IPS DF 4.7 (cell line): ENCODE measurements at regions not wholly inside any gene's neighbourhood (a gene's known extent, or its start where the extent isn't known, plus 50 kb on each side); places are given as distances from the start of the nearest gene placed in this dataset.
"Not testable (repeated sequence)": the region's sequence is repeated elsewhere in the genome, so short reads cannot be mapped to it uniquely, and the experiment has no call there.

Experiments used
- DNase-seq: peaks from one replicate; pipeline ENCODE4 v3.0.0-alpha.2; 2013; ENCODE audit warnings: low spot score; ENCODE audit errors: extremely low read depth

DNA sequence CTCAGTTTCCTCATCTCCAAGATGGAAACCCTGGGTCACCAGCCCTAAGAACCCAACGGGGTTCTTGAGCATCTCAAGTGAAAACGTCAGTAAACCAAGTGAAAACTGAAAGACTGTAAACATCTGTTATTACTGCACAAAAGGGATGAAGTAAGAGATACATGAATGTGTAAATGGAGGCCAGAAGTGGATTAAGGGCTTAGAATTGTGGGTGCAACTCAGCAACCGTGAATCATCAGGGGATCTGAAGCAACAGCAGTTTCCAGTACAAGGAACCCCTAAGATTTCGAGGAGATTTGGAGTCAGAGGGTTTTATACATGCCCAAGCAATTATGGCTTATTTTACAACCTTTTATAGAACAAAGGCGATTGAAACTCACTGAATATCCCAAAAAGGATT lies 95.7 kb upstream of the SVIL start:
- no peak for DNase-seq

DNA sequence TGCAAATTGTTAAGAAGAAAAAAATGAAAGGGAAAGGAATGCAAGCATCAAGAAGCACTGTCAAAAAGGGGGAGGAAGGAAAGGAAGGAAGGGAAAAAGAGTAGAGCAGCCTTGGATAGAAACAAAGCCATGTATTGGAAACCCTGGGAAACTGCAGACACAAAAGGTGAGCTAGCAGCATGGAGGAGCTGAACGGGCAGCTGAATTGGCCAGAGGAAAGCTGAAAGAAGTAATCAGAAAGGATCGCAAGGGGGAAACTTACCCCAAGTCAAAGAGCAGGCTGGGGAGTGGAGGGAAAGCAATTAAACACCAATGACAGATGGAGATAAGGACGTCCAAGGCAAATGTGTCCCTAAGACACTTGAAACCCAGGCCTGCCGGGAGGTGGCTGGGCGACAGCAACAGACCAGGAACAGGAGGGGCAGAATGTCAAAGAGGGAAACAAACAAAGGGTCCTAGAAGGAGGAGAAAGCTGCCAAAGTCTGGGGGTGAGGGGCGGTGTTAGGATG lies 93.8 kb upstream of the SVIL start:
- DNase-seq, result no peak

DNA sequence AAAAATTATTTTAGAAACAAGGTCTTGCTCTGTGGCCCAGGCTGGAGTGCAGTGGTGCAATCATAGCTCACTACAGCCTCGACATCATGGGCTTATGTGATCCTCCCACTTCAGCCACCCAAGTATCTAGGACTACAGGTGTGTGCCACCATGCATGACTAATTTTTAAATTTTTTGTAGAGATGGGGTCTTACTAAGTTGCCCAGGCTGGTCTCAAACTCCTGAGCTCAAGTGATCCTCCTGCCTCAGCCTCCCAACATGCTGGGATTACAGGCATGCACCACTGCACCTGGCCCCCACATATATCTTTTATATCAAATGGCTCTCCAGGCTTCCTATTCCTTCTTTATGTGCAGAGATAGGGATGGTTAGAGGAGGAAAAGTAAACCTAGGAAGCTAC lies 91.2 kb upstream of the SVIL start:
- not testable (repeated sequence) for DNase-seq

DNA sequence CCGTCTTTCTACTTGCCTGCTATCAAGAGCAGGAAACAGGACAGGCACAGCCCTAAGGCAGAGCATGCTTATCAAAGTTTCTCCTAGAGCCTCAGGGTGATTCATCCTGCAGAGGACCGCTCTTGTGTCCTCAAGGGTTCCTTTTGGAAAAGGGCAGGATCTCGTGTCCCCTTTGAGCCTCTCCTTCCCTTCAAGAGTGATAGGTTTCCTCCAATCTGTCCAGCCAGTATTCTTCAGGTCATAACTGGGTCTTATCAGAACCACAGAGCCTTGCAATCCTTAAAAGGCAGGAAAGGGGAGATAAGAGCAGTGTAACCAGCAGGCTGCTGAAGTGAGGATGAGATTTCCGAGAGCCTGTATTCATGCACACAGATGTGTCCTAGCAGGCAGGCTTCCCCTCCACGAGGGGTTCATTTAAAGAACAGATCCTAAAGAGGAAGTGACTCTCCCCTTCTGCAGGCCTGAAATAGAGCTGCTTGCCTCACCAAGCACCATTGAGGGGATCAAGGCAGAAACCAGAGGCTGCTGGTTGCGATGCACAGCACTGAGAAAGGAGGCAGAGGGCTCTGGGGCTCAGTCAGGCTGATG lies 90.5 kb upstream of the SVIL start:
- no peak for DNase-seq

DNA sequence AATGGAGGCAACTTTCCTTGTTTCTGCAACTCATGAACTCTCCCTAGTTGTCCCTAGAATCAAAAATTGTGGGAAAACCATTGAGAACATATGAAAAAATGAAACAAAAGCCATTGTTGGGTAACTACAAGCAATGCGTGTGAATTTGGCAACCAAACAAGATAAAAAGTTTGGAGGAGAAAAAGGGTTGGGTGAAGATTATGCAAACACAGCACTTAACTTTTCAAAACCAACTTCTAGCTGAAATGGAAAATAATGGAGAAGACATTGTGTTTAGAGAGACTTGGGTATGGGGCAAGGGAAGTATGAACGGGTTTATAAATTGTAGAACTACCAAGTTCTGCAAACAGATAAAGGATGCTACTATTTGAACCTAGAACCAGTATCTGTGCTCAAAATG lies 89.0 kb upstream of the SVIL start:
- no peak for DNase-seq

DNA sequence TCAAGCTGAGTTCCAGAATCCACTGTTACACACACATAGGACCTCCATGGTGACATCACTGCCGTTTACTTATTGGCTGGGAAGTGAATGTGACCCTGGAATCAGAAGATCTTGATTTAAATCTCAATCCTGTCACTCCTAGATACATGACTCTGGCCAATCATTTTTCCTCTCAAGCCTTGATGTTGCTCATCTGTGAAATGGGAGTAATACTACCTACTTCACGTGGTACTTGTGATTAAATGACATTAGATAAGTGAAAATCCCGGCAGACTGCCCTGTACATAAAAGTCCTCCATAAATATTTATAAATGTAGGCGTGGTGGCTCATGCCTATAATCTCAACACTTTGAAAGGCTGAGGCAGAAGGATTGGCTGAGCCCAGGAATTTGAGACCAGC lies 88.0 kb upstream of the SVIL start:
- no peak for DNase-seq

DNA sequence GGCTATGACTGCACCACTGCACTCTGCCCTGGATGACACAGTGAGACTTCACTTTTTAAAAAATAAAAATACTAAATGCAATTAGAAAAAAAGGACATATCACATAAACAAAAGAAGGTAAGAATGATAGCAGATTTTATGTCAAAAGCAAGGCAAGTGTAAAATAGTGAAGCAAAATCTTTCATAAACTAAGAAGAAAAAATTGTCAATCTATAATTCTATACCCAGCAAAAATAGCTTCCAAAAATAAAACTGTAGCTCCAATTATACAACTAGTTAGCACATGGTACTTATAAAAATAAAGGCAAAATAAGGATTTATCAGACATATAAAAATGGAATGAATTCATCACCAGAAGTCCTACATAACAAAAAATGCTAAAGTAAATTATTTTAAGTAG lies 85.4 kb upstream of the SVIL start:
- DNase-seq, result no peak

DNA sequence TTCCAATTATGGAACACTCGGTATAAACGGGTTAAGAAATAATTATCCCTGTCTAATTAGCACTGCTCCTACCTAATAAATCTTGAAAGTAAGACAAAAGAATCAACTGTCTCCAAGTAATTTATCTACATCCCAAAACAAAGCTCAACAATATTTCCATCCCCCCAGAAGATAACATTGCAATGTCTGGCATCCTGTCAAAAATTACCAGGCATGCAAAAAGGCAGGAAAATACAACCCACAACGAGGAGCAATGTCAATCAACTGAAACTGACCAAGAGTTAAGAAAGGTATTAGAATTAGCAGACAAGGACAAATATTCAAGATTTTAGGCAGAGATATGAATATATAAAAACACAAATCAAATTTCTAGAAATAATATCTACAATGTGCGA lies 84.5 kb upstream of the SVIL start:
- no peak for DNase-seq

DNA sequence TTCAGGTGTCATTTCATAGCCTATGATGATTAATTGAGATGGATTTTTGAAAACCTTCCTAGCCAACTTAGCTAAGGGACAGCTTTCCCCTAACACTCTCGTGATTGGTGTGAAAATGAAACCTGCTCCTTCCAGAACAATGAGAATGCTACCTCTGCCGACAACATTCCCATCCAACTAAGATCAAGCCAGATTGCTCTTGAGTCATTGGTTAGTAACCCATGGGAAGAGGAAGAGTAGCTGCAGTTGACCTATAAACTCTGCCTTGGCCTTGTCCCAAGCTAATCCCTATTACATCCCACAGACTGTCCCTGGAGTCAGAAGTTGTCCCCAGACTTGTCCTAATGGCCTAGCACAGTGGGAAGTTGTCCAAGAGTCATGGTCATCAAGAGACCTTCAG lies 80.5 kb upstream of the SVIL start:
- DNase-seq, result no peak

DNA sequence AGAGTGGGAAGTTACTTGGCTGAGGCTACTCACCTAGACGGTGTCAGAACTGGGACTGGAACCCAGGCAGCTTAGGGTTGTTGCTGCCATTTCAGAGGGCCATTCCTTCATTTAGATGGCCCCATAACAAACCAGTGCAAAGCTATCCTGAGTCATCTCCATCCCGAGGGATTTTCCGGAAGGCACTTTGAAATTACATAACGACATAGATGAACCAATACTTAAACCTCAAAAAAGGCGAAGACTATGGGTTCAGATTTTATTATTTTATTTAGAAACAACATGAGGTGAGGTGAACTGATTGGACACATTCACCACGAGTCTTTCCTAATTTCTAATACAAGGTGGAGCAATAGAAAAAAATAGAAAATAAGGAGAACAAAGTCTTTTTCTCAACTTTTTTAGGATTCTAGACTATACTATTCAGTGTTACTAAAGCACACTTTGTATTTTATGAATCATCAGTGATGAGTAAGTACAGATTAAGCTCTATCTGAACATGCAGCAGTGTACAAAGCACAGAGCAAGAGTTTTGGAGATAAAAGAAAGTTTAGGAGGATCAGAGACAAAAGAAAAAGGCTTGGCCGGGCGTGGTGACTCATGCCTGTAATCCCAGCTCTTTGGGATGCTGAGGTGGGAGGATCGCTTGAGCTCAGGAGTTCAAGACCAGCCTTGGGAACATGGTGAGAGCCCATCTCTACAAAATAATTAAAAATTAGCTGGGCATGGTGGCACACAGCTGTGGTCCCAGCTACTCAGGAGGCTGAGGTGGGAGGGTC lies 79.5 kb upstream of the SVIL start:
- no peak for DNase-seq

DNA sequence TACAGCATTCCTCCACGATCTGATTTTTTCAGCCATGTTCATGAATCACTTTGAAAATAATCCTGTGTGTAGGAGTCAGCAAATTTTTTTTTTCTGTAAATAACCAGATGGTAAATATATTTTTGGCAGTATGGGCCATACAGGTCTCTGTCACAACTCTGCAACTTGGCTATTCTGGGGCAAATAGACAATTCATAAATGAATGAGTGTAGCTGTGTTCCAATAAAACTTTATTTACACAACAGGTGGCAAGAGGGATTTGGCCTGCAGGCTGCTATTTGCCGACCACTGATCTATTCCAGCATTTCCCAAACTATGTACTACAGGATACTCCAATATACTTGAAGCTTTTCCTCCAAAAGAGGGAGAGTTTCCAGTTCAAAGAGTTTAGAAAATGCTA lies 78.7 kb upstream of the SVIL start:
- no peak for DNase-seq

DNA sequence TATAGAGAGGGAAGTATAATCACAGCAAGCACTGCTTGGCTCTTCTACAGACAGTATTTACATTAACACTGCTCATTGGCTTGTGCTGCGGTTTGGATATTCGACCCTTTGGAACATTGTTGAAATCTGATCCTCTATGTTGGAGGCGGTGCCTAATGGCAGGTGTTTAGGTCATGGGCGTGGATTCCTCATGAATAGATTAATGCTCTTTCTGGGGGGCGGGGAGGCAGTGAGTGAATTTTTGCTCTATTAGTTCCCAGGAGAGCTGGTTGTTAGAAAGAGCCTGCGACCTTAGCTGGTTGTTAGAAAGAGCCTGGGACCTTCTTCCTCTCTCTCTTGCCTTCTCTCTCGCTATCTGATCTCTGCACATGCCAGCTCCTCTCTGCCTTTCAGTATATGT lies 77.3 kb upstream of the SVIL start:
- DNase-seq, result peak; percentile 66

DNA sequence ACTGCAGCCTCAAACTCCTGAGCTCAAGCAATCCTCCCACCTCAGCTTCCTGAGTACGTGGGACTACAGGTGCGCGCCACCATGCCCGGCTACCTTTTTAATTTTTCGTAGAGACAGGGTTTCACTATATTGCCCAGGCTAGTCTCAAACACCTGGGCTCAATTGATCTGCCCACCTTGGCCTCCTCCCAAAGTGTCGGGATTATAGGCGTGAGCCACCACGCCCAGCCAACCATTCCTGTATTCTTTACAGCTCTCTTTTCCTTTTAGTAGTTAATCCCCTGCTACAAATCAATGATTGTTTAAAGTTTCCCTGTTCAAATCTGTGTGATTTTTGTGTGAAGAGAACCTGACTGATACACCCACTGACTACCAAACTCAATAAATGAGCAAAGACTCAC lies 75.4 kb upstream of the SVIL start:
- no peak for DNase-seq

DNA sequence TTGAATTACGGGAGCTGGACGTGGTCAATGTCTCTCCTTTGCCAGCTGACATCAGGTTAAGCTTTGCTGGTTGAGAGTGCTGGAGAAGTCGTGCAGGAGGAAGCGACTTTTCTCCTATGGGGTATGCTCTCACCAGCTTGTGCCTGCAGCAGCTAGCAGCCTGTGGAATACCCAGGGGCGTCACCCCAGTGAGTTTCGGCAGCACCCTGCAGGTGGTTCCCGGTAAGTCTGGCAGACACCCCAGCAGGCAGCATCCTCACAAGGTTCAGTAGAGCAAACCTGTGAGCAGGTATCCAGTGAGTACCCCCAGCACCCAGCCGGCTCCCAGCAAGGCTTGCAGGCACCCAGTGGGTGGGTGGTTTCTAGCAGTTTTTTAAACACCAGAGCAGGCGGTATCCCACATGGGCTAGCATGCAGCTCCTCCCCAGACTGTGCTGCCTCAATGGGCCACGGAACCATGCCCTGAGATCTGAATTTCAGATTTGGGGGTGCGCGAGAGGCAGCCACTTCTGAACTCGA lies 74.8 kb upstream of the SVIL start:
- DNase-seq, result no peak

DNA sequence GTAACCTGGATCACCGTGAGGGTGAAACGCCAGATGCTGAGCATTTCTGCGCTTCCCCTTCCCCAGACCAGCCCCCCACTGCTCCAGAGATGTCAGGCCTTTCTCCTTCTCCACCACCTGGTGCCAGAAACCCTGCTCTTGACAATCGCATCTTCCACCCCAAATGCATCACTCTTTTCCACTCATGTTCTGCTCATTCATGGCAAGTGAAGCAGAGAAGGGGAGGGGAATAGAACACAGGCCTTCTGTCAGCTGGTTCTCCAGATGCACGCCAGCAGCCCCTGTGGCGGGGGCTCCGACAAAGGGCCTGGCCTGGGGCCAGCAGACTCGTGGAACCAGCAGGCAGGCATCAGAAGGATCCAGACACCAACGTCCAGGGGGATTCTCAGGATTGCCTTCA lies 68.5 kb upstream of the SVIL start:
- no peak for DNase-seq

DNA sequence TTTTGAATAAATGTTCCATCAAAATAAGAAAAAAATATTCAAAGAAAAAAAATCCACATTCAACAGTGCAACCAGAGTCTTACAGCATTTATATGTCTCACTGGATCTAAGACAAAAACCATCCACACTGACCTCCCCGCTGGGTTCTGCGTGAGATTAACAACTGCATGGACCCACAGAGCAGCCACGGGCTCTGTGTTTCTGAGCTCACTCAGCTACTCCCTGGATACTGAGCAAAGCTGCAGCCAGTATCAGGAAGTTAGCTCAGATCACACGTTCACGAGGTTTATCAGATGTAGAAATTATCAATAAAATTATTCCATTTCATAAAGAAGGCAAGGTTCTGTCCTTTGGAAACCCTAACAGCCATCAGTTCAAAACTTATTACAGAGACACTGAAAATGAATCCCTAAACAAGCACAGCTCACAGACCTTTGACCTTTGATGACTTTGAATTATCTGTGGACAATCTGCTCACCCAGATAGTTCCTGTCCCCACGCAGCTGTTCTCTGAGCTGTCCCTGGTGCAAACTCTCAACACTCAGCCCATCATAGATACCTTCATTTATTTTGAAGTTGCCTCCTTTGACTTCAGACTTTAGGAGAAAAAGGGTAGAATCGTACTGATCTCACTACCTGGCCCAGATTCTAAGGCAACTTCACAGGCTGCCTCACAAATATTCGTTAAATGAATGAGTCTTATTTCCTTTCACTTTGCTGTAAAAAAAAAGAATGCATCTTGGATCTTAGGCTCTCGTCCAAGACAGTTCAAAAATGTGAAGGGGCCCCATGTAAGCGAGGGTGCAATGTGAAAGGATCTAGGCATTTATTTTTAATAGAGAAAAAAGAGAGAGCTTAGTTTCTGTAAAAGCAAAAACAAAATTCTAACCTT lies 67.7 kb upstream of the SVIL start:
- no peak for DNase-seq

DNA sequence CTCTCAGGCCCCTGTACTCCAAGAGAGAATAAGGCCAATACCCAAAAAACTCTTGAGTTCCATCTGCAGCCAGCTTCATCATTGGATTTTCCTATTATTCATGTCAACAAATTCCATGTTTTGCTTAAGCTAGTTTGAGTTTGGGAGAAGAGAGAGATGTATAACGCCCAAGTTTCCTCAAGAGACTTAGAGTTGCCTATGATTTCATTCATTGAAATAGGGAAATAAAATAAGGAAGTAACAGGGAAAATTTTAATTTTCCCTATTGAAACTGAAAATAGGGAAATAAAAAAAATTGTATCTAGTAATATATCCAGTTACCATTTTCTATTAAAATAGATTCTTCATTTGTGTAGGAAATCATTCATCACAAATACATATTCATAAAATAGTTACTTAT lies 66.5 kb upstream of the SVIL start:
- no peak for DNase-seq

DNA sequence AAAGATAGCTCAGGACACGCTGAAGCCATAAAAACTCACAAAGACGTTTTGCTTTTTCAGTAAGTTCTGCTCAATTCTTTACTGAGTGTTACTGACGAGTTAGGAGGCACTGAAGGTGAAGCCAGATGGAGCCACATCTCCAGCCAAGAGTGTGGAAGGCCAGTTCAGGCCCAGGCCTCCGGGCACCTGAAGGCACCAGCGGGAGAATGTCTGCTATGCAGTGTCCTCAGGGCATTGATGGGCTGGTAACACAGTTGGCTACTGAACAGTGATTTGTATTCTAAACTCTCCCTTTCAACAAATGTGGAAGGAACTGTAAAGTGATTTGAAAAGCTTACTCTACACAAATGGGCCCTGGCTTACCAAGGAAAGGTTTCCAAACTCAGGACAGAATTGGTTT lies 64.8 kb upstream of the SVIL start:
- no peak for DNase-seq

DNA sequence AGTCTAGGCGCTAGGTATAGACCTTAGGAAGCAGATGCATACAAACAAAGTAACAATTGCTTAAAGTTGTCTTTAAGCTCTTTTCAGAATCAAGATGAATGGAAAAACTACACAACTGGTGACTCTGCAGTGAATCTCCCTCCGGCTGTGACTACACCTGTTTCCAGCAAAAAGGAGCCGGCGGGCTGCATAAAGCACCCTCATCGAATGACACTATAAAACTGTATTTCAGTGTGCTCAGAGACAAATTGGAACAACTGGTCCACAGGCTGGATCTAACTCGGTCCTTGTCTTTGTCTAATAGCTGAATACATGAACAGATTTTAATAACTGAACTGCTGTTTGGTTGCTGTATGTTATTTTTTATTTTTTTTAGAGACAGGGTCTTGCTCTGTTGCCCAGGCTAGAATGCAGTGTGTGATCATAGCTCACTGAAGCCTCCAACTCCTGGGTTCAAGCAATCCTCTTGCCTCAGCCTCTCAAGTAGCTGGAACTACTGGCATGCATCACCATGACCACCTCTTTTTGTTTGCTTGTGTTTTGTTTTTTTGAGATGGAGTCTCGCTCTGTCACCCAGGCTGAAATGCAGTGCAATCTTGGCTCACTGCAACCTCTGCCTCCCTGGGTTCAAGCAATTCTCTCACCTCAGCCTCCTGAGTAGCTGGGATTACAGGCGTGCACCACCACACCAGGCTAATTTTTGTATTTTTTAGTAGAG lies 64.2 kb upstream of the SVIL start:
- DNase-seq, result no peak

DNA sequence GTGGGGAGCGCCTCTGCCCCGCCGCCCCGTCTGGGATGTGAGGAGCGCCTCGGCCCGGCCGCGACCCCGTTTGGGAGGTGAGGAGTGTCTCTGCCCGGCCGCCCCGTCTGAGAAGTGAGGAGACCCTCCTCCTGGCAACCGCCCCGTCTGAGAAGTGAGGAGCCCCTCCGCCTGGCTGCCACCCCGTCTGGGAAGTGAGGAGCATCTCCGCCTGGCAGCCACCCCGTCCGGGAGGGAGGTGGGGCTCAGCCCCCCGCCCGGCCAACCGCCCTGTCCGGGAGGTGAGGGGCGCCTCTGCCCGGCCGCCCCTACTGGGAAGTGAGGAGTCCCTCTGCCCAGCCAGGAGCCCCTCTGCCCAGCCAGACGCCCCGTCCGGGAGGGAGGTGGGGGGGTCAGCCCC lies 61.8 kb upstream of the SVIL start:
- not testable (repeated sequence) for DNase-seq

DNA sequence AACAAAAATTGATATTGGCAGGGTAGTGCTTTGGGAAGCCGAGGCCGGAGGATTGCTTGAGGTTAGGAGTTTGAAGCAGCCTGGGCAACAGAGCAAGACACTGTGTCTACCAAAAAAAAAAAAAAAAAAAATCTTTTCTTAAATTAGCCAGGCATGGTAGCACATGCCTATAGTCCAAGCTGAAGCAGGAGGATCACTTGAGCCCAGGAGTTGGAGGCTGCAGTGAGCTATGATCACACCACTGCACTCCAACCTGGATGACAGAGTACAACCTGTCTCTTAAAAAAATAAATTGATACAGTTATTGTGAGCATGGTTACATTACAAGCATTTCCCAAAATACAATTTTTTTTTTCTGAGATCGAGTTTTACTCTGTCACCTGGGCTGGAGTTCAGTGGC lies 59.4 kb upstream of the SVIL start:
- DNase-seq, result no peak
